ENCODE measurements at regions not wholly inside any gene's neighbourhood (a gene's known extent, or its start where the extent isn't known, plus 50 kb on each side); places are given as distances from the start of the nearest gene placed in this dataset.

DNA sequence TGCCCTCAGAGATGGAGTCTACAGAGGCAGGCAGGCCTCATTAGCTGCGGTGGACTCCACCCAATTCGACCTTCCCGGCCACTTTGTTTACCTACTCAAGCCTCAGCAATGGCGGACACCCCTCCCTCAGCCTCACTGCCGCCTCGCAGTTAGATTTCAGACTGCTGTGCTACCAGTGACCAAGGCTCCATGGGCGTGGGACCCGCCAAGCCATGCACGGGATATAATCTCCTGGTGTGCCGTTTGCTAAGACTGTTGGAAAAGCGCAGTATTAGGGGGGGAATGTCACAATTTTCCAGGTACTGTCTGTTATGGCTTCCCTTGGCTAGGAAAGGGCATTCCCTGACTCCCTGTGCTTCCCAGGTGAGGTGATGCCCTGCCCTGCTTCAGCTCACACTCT, 252.3 kb downstream of the ARL4A start:
- WGBS, result 96% methylated on average over 11 of the region's 11 CpGs
- DNase-seq (ENCODE audit: low spot score), result no peak
- no peak overlapping the region for H3K4me3 ChIP-seq (ENCODE audit: low read depth in 1 of 3, low read length in 3 of 3)
- no peaks in the 10 kb centered on the region for H3K9me3 ChIP-seq (ENCODE audit: control insufficient read depth in 4 of 4, low read length in 3 of 4)
- no peaks in the 10 kb centered on the region for H3K27me3 ChIP-seq (ENCODE audit: control insufficient read depth in 4 of 4, insufficient read depth in 4 of 4, low read length in 3 of 4)
- no peak overlapping the region for H3K9ac ChIP-seq (ENCODE audit: low read depth in 1 of 2, low read length in 2 of 2)
- H3K36me3 ChIP-seq (ENCODE audit: control insufficient read depth in 4 of 4, insufficient read depth in 3 of 4, low read depth in 1 of 4, low read length in 3 of 4), result no peaks in the 10 kb centered on the region
- TF ChIP-seq, protein P1, sequence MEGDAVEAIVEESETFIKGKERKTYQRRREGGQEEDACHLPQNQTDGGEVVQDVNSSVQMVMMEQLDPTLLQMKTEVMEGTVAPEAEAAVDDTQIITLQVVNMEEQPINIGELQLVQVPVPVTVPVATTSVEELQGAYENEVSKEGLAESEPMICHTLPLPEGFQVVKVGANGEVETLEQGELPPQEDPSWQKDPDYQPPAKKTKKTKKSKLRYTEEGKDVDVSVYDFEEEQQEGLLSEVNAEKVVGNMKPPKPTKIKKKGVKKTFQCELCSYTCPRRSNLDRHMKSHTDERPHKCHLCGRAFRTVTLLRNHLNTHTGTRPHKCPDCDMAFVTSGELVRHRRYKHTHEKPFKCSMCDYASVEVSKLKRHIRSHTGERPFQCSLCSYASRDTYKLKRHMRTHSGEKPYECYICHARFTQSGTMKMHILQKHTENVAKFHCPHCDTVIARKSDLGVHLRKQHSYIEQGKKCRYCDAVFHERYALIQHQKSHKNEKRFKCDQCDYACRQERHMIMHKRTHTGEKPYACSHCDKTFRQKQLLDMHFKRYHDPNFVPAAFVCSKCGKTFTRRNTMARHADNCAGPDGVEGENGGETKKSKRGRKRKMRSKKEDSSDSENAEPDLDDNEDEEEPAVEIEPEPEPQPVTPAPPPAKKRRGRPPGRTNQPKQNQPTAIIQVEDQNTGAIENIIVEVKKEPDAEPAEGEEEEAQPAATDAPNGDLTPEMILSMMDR (IDR thresholded peaks at IDR 0.05; ENCODE audit: low read depth, low read length, missing input control), result no peak
- TF ChIP-seq EGR1 (IDR thresholded peaks at IDR 0.05; ENCODE audit: low read depth in 2 of 2) (no peak), TAF1 (conservative IDR thresholded peaks at IDR 0.05) (no peak), RAD21 (IDR thresholded peaks at IDR 0.05) (no peak), YY1 (IDR thresholded peaks at IDR 0.05) (no peak), GABPA (IDR thresholded peaks at IDR 0.05 in 1 of 2, conservative IDR thresholded peaks at IDR 0.05 in 1 of 2) (no peak), JUND (IDR thresholded peaks at IDR 0.05) (no peak), RXRA (IDR thresholded peaks at IDR 0.05) (no peak), HNF4G (IDR thresholded peaks at IDR 0.05) (no peak), FOXA1 (IDR thresholded peaks at IDR 0.05) (no peak), SP1 (IDR thresholded peaks at IDR 0.05) (no peak), FOXA2 (IDR thresholded peaks at IDR 0.05) (no peak), HNF4A (conservative IDR thresholded peaks at IDR 0.05) (no peak), NR2F2 (IDR thresholded peaks at IDR 0.05) (no peak)
- TF ChIP-seq, protein P2, sequence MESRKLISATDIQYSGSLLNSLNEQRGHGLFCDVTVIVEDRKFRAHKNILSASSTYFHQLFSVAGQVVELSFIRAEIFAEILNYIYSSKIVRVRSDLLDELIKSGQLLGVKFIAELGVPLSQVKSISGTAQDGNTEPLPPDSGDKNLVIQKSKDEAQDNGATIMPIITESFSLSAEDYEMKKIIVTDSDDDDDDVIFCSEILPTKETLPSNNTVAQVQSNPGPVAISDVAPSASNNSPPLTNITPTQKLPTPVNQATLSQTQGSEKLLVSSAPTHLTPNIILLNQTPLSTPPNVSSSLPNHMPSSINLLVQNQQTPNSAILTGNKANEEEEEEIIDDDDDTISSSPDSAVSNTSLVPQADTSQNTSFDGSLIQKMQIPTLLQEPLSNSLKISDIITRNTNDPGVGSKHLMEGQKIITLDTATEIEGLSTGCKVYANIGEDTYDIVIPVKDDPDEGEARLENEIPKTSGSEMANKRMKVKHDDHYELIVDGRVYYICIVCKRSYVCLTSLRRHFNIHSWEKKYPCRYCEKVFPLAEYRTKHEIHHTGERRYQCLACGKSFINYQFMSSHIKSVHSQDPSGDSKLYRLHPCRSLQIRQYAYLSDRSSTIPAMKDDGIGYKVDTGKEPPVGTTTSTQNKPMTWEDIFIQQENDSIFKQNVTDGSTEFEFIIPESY (IDR thresholded peaks at IDR 0.05), result no peak
- TF ChIP-seq, protein P3, sequence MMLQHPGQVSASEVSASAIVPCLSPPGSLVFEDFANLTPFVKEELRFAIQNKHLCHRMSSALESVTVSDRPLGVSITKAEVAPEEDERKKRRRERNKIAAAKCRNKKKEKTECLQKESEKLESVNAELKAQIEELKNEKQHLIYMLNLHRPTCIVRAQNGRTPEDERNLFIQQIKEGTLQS (IDR thresholded peaks at IDR 0.05), result no peak
- TF ChIP-seq, protein P4, sequence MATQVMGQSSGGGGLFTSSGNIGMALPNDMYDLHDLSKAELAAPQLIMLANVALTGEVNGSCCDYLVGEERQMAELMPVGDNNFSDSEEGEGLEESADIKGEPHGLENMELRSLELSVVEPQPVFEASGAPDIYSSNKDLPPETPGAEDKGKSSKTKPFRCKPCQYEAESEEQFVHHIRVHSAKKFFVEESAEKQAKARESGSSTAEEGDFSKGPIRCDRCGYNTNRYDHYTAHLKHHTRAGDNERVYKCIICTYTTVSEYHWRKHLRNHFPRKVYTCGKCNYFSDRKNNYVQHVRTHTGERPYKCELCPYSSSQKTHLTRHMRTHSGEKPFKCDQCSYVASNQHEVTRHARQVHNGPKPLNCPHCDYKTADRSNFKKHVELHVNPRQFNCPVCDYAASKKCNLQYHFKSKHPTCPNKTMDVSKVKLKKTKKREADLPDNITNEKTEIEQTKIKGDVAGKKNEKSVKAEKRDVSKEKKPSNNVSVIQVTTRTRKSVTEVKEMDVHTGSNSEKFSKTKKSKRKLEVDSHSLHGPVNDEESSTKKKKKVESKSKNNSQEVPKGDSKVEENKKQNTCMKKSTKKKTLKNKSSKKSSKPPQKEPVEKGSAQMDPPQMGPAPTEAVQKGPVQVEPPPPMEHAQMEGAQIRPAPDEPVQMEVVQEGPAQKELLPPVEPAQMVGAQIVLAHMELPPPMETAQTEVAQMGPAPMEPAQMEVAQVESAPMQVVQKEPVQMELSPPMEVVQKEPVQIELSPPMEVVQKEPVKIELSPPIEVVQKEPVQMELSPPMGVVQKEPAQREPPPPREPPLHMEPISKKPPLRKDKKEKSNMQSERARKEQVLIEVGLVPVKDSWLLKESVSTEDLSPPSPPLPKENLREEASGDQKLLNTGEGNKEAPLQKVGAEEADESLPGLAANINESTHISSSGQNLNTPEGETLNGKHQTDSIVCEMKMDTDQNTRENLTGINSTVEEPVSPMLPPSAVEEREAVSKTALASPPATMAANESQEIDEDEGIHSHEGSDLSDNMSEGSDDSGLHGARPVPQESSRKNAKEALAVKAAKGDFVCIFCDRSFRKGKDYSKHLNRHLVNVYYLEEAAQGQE (IDR thresholded peaks at IDR 0.05), result no peak
- TF ChIP-seq, protein P5, sequence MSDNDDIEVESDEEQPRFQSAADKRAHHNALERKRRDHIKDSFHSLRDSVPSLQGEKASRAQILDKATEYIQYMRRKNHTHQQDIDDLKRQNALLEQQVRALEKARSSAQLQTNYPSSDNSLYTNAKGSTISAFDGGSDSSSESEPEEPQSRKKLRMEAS (IDR thresholded peaks at IDR 0.05), result no peak
- no peak overlapping the region for H3K27ac ChIP-seq (ENCODE audit: low read depth in 1 of 2, low read length in 2 of 2)
- H3K4me1 ChIP-seq (ENCODE audit: control insufficient read depth in 4 of 4, insufficient read depth in 4 of 4, low read length in 3 of 4), result peaks cover 1 to 16% (median 15%) of the 10 kb centered on the region in 4 donors

Data from liver (tissue), 8 donors.